ENCODE measurements at regions not wholly inside any gene's neighbourhood (a gene's known extent, or its start where the extent isn't known, plus 50 kb on each side); places are given as distances from the start of the nearest gene placed in this dataset.

GRCh38 chr4:130288576-130288975 is 1192.6 kb downstream of the C4orf33 start:
- Mint-ChIP-seq H3K4me1 (no peaks in the 10 kb centered on the region), H3K9me3 (ENCODE audit: insufficient read depth) (peaks cover 5% of the 10 kb centered on the region), H3K4me3 (no peak overlapping the region), H3K27ac (no peak overlapping the region), H3K27me3 (no peaks in the 10 kb centered on the region)
- no peaks in the 10 kb centered on the region for H3K79me2 ChIP-seq (ENCODE audit: control insufficient read depth, insufficient read depth, low read length)
- H3K4me3 ChIP-seq (ENCODE audit: control extremely low read depth in 1 of 5, extremely low read depth in 1 of 5, insufficient read depth in 1 of 5, low read depth in 2 of 5, low read length in 4 of 5) = no peak overlapping the region
- no peaks in the 10 kb centered on the region for H3K4me1 ChIP-seq (ENCODE audit: control insufficient read depth in 2 of 2, insufficient read depth in 2 of 2, low read length in 2 of 2)
- no peaks in the 10 kb centered on the region for H3K36me3 ChIP-seq (replicated peaks in 1 of 2; ENCODE audit: control extremely low read depth in 1 of 2, control insufficient read depth in 1 of 2, extremely low read depth in 1 of 2, insufficient read depth in 2 of 2, low read length in 1 of 2)
- H3K9ac ChIP-seq (ENCODE audit: low read length) = no peak overlapping the region
- H3K9me3 ChIP-seq (ENCODE audit: control extremely low read depth in 1 of 3, control insufficient read depth in 2 of 3, insufficient read depth in 1 of 3, low read length in 2 of 3) = no peaks in the 10 kb centered on the region
- CTCF ChIA-PET = no interaction called here
- WGBS (ENCODE audit: insufficient coverage) = 20% methylated on average over 1 of the region's 1 CpG
- H3K4me2 ChIP-seq (replicated peaks; ENCODE audit: low read depth, low read length, poor library complexity, severe bottlenecking) = no peak overlapping the region
- H4K20me1 ChIP-seq (ENCODE audit: control insufficient read depth, insufficient read depth, low read length, poor library complexity, severe bottlenecking) = no peaks in the 10 kb centered on the region
- DNase-seq (no peak), ATAC-seq (ENCODE audit: low read depth) (no peak)
- H2AFZ ChIP-seq (ENCODE audit: insufficient read depth, low read depth, low read length, poor library complexity, severe bottlenecking) = no peak overlapping the region
- H3K27ac ChIP-seq (ENCODE audit: low read length in 2 of 2) = no peak overlapping the region
- H3K27me3 ChIP-seq (replicated peaks in 1 of 4; ENCODE audit: control extremely low read depth in 1 of 4, control insufficient read depth in 3 of 4, insufficient read depth in 4 of 4, low read length in 3 of 4) = no peaks in the 10 kb centered on the region
- POLR2A ChIA-PET = no interaction called here
- no peak for TF ChIP-seq CTCF (IDR thresholded peaks at IDR 0.05)
- no peak for TF ChIP-seq EZH2 (IDR thresholded peaks at IDR 0.05; ENCODE audit: borderline replicate concordance, insufficient read depth, low read depth, low read length, poor library complexity, severe bottlenecking)
- intact Hi-C loops (cut with micrococcal nuclease) = no loop called here

GRCh38 chr4:130293692-130294091 is 1197.7 kb downstream of the C4orf33 start:
- H3K4me1 Mint-ChIP-seq = no peaks in the 10 kb centered on the region
- Histone ChIP-seq H3K9ac (ENCODE audit: low read length) (no peak overlapping the region), H3K4me1 (ENCODE audit: control insufficient read depth in 2 of 2, insufficient read depth in 2 of 2, low read length in 2 of 2) (no peaks in the 10 kb centered on the region), H2AFZ (ENCODE audit: insufficient read depth, low read depth, low read length, poor library complexity, severe bottlenecking) (no peak overlapping the region), H3K79me2 (ENCODE audit: control insufficient read depth, insufficient read depth, low read length) (no peaks in the 10 kb centered on the region), H3K9me3 (ENCODE audit: control extremely low read depth in 1 of 3, control insufficient read depth in 2 of 3, insufficient read depth in 1 of 3, low read length in 2 of 3) (no peaks in the 10 kb centered on the region), H3K27ac (ENCODE audit: low read length in 2 of 2) (no peak overlapping the region), H3K36me3 (replicated peaks in 1 of 2; ENCODE audit: control extremely low read depth in 1 of 2, control insufficient read depth in 1 of 2, extremely low read depth in 1 of 2, insufficient read depth in 2 of 2, low read length in 1 of 2) (no peaks in the 10 kb centered on the region), H3K4me2 (replicated peaks; ENCODE audit: low read depth, low read length, poor library complexity, severe bottlenecking) (no peak overlapping the region), H3K4me3 (ENCODE audit: control extremely low read depth in 1 of 5, extremely low read depth in 1 of 5, insufficient read depth in 1 of 5, low read depth in 2 of 5, low read length in 4 of 5) (no peak overlapping the region), H3K27me3 (replicated peaks in 1 of 4; ENCODE audit: control extremely low read depth in 1 of 4, control insufficient read depth in 3 of 4, insufficient read depth in 4 of 4, low read length in 3 of 4) (no peaks in the 10 kb centered on the region), H4K20me1 (ENCODE audit: control insufficient read depth, insufficient read depth, low read length, poor library complexity, severe bottlenecking) (no peaks in the 10 kb centered on the region)
- CTCF ChIA-PET = no interaction called here
- DNase-seq (no peak), ATAC-seq (ENCODE audit: low read depth) (no peak)
- no peaks in the 10 kb centered on the region for H3K27me3 Mint-ChIP-seq
- peaks cover 2% of the 10 kb centered on the region for H3K9me3 Mint-ChIP-seq (ENCODE audit: insufficient read depth)
- POLR2A ChIA-PET = no interaction called here
- intact Hi-C loops (cut with micrococcal nuclease) = no loop called here
- TF ChIP-seq EZH2 (IDR thresholded peaks at IDR 0.05; ENCODE audit: borderline replicate concordance, insufficient read depth, low read depth, low read length, poor library complexity, severe bottlenecking) = no peak
- TF ChIP-seq CTCF (IDR thresholded peaks at IDR 0.05) = no peak
- H3K27ac Mint-ChIP-seq = no peak overlapping the region
- no peak overlapping the region for H3K4me3 Mint-ChIP-seq

All from B cell (primary cell).